ENCODE measurements at regions not wholly inside any gene's neighbourhood (a gene's known extent, or its start where the extent isn't known, plus 50 kb on each side); places are given as distances from the start of the nearest gene placed in this dataset.
"Not testable (repeated sequence)": the region's sequence is repeated elsewhere in the genome, so short reads cannot be mapped to it uniquely, and the experiment has no call there.

DNA sequence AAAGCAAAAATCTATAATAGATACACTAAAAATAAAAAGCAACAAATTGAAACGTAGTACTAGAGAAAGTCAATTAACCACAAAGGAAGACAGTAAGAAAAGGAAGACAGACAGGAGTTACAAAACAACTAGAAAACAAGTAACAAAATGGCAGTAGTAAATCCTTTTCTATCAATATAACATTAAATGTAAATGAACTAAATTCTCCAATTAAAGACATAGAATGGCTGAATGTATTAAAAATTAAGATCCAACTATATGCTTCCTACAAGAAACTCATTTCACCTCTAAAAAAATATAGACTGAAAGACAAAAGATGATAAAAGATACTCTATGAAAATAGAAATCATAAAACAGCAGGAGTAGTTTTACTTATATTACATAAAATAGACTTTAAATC, 79.1 kb downstream of the CTH start:
- no peak for DNase-seq (ENCODE audit: low read depth)

DNA sequence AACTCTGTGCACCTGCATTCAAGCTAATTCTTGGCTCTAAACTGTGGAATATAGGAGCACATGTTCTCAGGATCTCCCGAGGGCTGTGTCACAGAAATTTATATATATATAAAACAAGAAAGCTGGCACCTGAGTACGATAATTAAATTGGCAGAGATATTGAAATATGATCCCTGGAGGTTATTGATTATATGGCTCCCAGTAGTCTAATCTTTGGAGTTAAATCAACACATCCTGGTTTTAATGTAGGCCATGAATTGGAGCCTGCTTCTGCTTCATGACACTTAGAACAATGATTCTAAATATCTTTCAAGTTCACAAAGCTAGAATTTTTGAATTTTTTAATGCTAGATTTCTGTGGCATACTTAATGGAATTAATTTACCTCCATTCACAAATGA, 84.3 kb downstream of the CTH start:
- no peak for DNase-seq (ENCODE audit: low read depth)

DNA sequence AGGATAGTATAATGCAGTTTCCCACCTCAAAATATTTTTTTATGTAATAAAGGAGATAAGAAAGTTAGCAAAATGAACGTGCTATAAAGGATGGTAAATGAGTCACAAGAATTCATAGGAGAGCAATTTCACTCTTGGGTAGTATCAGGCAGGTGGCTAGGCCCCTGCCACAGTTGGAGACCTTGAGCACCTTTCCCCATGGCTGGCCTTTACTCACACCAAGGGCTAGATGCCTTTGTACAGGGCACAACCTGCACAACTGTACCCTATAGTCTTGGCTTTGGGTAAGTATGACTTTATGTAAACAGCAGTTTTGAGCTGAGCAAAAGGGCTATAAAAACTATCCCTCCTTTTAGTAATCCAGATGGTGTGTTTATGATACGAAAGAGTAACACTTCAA, 85.1 kb downstream of the CTH start:
- no peak for DNase-seq (ENCODE audit: low read depth)

DNA sequence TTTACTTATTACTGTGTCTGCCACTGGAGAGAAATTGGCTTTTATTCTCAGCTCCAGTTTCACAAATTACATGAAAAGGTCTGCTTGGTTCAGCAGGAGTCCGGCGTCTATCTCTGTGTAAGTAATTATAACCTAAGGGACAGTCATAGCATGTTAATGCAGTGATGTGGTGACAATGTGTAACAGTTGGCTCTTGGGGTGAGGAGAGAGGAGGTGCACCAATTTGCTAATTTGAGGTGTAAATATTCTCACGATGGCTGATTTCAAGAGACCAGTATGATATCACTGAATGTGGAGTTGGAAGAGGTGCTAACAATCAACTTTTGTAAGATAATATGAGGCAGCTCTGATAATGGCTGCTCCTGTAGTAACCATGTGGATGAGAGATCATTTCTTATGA, 86.1 kb downstream of the CTH start:
- DNase-seq (ENCODE audit: low read depth) = no peak

DNA sequence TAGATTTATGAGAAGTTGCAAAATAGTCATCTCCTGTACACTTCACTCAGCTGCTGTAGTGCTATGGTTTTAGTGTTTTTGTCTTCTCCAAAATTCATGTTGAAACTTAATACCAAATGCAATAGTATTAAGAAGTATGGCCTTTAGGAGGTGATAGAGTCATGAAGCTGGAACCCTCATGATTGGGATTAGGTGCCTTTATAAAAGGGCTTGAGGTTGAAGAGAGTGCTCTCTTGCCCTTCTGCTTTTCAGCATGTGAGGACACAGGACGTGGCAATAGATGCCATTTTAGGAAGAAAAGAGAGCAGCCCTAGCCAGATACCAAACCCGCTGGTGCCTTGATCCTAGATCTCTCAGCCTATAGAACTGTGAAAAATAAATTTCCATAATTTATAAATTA, 87.6 kb downstream of the CTH start:
- DNase-seq (ENCODE audit: low read depth) = no peak

DNA sequence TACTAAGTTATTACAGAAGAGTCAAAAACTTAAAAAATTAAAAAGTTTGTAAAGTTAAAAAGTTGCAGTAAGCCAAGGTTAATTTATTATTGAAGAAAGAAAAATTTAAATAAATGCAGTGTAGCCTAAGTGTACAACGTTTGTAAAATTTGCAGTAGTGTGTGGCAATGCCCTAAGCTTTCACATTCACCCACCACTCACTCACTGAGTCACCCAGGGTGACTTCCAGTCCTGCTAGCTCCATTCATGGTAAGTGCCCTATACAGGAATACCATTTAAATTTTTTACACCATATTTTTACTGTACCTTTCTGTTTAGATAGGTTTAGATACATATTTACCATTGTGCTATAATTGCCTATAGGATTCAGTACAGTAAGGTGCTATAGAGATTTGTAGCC, 88.6 kb downstream of the CTH start:
- no peak for DNase-seq (ENCODE audit: low read depth)

DNA sequence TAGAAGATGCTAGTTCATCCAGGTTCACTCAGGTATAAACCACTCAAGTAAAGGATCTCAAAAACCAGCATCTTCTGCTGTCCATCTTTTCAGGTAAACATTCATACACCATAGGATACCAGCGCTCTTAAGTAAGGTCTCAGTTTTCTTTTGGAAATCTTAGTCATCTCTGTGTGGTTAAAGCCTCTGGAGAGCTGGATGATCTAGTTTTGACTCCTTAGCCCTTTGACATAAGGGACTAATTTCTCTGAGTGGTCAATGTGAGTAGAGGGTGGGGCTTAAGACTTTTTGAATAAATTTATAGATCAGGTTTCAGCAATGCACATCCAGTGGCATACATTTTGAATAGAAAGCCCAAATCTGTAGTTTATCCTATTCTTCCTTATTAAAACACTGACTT, 92.3 kb downstream of the CTH start:
- no peak for DNase-seq (ENCODE audit: low read depth)

DNA sequence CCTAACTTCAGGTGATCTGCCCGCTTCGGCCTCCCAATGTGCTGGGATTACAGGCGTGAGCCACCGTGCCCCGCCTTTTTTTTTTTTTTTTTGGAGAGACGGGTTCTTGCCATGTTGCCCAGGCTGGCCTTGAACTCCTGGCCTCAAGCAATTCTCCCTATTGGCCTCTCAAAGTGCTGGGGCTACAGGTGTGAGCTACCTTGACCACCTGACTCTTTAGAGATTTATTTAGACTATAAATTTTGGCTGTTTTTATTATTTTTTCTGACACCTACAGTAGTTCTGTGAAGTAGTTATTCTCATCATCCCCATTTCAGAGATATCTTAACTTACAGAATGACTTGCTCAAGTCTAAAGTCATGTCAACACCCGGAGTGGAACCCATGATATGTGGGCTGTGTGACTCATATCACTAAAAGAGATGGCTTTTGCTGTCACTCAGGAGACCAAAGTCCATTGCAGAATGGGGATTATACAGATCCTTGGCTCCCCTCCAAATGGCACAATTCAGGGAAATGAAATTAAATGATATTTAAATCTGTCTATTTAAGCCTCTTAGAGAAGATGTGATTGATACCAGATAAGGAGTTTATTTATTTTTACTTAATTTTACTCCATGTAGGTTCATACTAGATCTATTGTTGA, 93.2 kb downstream of the CTH start:
- DNase-seq (ENCODE audit: low read depth) = no peak

DNA sequence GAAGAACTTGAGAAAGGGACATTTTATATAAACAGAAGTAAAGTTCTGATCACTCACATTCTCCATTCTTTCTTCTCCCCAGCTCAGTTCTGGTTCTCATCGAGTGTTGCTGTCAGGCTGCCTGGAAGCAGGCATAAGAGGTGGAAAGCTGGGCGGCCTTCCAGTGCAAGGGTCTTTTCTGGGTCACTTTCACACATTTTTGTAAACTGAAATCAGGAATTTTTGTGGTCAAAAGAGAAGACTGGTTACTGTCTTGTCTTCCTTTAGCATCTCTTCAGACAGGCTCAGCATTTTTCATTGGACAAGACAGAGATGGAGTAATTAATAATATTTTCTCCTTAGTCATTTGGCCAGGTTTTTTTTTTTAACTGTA, 93.7 kb downstream of the CTH start:
- DNase-seq (ENCODE audit: low read depth) = no peak

DNA sequence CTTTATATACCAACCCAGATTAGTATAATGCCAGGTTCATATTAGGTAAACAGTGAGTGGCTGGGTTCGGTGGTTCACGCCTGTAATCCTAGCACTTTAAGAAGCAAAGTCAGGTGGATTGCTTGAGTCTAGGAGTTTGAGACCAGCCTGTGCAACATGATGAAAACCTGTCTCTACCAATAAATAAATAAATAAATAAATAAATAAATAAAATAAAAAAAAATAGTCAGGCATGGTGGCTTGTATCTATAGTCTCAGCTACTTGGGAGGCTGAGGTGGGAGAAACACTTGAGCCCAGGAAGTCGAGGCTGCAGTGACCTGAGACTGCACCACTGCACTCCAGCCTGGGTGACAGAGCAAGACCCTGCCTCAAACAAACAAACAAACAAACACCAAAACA, 96.9 kb downstream of the CTH start:
- DNase-seq (ENCODE audit: low read depth) = not testable (repeated sequence)

DNA sequence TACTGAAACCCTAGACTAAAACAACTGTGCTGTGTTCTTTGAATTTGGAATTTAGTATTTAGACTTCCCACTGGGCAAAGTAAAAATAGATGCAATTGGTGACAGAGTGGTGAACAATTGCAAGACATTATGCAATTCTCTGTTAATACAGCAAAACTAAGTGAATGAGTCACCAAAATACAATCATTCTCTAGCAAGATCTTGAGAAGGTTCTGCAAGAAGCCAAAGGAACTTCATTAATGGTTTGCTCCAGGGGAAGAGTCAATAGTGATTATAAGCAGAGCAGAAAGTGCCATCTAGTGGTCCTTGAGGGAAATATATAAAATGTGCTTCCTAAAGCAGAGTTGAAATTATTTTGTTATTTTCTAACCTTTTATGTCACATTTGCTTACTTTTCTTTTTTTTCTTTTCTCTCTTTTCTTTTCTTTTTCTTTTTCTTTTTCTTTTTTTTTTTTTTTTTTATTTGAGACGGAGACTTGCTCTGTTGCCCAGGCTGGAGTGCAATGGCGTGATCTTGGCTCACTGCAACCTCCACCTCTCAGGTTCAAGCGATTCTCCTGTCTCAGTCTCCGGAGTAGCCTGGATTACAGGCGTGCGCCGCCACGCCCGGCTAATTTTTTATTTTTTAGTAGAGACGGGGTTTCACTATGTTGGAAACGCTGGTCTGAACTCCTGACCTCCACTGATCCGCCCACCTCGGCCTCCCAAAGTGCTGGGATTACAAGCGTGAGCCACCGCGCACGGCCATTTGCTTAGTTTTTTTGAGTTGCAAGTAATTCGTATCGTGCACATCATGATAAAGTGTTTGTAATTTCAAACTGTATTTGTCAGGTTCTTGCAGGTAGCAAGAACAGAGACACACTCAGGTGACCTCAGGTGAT, 99.2 kb downstream of the CTH start:
- DNase-seq (ENCODE audit: low read depth) = no peak

DNA sequence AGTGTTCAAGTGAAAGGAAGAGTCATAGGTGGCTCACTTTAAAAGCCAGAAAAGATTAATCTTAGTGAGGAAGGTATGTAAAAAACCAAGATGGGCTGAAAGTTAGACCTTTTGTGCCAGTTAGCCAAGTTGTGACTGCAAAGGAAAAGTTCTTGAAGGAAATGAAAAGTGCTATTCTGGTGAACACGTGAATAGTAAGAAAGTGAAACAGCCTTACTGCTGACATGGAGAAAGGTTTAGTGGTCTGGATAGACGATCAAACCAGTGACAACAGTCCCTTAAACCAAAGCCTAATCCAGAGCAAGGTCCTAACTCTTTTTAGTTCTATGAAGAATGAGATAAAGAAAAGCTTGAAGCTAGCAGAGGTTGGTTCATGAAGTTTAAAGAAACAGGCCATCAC, 106.4 kb downstream of the CTH start:
- no peak for DNase-seq (ENCODE audit: low read depth)

DNA sequence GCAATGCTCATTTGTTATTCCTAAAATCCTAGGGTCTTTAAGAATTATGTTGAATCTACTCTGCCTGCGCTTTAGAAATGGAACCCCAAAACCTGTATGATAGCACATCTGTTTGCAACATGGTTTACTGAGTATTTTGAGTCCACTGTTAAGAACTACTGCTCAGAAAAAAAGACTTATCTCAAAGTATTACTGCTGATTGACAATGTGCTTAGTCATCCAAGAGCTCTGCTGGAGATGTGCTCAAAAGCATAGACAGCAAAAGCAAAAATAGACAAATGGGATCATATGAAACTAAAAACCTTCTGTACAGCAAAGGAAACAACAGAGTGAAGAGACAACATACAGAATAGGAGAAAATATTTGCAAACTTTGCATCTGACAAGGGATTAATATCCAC, 107.0 kb downstream of the CTH start:
- DNase-seq (ENCODE audit: low read depth) = no peak

DNA sequence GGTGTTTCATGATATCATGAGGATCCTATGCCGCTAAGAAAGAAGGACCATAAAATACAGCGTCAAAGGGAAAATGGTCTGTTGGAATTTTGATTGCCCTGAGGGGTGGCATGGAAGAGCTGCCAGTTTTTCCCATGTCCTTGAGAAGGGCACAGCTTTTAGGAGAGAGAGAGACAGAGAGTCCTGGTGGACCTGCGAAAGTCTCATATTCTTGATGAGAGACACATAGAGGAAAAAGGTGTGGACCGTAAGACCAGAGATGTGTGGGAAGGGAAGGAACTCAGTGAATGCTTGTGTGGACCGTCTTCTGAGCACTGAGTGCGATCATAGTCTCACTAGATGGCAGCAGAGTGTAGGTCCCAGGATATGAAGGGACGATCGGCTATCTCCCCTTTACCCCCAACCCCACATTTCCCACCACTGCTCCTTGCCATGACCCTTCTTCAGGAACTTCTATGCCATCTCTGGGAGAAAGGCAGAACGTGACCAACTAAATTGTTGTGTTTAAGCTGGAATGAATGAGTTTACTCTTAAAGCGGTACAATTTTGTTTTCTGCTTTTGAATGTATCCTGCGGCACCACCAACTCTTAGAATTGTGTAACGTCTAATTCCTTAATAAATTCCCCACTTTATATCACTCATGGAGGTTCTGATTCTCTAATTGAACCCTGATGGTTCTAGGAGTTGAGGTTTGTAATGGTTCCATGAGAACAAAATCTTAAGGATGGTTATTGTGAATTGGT, 117.7 kb downstream of the CTH start:
- DNase-seq (ENCODE audit: low read depth) = no peak

DNA sequence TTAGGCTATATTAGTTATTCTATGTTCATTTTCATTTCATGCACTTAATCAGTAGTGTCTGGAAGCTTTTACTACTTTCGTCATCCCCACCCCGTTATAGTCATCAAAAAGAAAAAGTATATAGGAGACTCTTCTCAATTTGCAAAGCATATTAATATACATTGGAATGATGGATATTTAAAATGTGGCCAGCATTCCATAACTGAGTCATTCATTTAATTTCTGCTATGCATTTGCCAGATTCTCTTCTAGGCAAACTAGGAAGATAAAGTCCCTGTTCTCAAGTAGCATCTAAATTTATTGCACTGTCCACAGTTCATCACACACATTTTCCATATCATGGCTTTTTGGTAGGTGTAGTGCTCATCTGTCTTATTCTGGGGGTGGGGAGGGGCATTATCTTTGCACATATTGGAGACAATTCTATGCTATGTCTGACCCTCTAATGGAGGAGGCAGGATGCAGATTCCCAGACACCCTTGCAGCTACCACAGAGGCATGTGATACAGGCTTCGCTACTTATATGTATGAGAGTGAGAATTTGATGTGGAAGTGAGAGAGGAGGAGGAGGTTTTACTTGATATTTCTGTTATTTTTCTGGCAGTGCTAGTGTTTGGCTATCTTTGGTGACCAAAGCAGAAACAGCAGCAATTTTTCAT, 125.8 kb downstream of the CTH start:
- no peak for DNase-seq (ENCODE audit: low read depth)

DNA sequence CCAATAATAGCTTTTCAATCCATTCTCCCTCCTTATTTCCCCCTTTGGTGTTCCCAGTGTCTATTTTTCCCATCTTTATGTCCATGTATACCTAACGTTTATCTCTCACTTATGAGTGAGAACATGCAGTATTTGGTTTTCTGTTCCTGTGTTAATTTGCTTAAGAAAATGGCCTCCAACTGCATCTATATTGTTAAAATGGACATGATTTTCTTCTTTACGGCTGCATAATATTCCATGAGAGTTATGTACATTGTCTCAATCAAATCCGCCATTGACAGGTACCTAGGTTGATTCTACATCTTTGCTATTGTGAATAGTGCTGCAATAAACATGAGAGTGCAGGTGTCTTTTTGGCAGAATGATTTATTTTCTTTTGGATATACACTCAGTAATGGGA, 126.7 kb downstream of the CTH start:
- no peak for DNase-seq (ENCODE audit: low read depth)

DNA sequence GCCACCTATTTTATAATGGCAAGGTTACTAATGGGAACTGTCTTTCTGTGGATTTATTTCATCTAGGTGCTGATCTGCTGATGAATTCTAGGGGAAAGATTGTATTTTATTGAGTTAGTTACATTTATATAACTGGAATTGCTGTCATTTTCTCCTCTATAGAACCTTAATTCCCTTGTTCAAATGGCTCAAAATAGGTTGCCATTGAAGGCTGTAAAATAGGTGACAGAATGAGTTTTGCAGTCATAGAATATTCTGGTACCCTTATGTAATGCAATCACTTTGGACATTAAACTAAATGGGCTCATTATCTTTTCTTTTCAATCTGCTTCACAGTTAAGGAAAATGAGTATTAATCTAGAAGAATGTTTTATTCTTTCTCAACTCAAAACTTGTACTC, 131.0 kb downstream of the CTH start:
- DNase-seq (ENCODE audit: low read depth) = no peak

DNA sequence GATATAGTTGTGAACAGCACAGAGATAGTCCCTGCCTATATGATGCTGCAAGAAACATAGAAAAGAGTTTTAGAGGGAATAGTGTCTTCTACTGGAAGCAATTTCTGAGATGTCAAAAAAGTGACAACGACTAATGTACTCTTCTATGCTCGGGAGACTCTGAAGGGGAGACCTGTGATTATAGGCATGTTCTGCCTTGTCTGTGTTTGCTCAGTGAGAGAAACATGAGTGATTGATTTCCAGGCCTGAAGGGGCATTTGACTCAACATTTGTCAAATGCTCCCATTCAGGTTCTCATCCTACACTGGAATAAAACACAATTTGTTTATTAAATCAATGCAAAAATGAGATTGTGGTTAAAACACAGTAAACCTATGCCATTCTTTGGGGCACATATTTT, 131.8 kb downstream of the CTH start:
- no peak for DNase-seq (ENCODE audit: low read depth)

DNA sequence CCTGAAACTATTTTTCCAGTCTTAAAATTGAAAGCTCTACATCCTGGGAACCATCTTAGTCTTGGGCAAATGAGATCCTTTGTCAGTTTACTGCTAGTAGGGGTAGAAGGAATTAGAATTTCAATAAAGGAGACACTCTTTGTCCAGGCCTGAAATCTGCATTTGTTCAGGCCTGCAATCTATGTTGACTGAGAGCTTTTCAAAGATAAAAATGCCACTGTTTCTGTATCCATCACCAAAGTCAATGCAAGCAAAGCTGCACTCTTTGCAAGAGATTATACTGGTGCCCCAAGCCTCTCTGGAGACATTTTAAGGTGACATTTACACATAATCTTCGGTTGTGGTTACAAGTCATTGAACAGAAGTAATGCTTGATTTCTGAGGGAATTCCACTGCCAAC, 135.7 kb downstream of the CTH start:
- no peak for DNase-seq (ENCODE audit: low read depth)

DNA sequence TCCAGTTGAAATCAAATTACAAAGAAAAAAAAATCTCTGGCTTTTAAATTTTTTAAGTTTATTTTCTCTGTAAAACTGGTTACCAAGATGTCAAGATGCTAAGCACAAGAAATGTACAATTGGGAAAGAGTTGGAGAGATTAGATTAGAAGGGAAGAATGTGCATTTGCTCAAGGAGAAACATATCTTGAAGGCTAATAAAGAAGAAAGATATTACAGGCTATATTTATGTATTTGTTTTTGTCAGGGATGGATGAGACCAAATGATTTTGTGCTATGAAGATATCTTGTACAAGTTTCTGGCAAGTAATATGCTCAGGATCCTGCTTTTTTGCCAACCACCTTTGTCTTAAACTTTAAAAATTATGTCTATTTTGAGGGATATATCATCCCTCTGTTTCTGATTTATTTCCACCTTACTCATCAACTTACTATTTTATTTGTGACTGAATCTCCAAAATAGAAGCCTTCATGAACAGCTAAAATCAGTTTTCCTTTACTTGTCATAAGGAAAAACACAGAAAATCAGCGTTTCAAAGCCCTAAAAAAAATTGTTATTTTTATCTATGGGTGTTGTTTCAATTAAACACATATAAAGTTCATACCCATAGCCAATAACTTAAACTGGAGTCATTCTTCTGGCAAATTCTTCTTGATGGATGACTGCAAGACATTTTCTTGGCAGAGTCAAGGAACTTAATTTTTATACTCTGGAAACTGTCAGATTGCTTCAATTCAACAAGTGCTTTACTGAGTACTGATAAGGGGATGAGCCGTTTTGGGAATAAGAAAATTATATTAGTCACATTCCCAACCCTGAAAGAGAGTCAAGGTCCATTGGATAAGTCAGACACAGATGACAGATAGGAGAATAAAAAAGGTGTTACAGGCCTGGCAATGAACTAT, 141.8 kb downstream of the CTH start:
- no peak for DNase-seq (ENCODE audit: low read depth)

DNA sequence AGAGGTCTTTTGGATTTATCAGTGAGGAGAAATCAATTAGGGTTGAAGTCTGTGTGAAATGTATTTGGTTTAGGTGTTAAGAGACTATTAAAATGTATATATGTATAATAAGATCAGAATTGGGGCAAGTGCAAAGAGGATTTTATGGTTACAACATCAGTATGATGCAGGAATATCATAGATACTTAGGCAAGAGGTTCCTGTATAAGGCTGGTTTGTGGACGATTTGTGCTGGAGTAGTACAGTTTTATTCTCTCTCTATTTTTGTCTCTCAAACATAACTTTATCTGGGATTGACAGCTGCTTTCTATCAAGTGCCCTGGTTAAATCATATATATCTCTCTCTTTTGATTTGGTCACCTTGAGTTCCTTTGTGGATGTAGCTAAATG, 142.5 kb downstream of the CTH start:
- DNase-seq (ENCODE audit: low read depth) = no peak

DNA sequence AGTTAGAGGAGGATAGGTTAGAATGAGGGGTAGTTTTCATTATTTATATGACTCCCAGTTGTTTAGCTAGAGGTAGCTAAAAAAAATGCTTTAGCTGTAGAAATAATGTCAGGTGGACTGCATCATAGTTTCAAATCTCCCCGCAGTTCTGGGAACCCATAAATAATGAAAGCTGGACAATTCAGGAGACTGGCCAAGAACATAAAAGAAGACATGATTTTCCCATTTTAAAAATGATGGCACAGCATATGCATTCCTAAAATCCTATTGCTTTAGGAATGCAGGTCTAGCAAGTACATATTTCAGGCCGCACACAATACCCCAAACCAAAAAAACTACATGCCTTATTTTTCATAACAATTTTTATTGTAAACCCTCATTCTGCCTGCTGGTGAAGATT, 143.3 kb downstream of the CTH start:
- no peak for DNase-seq (ENCODE audit: low read depth)

Measured in stimulated activated CD8-positive, alpha-beta memory T cell treated with anti-CD3 and anti-CD28 coated beads, Interleukin-4, amount 100 ng/mL, for 24 hours (primary cell).